DMS53 treated with DMSO at 0.1 percent for 48 hours (cell line): ENCODE measurements at regions not wholly inside any gene's neighbourhood (a gene's known extent, or its start where the extent isn't known, plus 50 kb on each side); places are given as distances from the start of the nearest gene placed in this dataset.
A peak's percentile ranks its signal among the peaks of the same experiment; 100 is the strongest.

ENCODE experiments used
- DNase-seq: peaks from one replicate; lab custom pipeline; 2025; ENCODE audit not compliant: unreplicated experiment; lab: John Stamatoyannopoulos, UW

DNA sequence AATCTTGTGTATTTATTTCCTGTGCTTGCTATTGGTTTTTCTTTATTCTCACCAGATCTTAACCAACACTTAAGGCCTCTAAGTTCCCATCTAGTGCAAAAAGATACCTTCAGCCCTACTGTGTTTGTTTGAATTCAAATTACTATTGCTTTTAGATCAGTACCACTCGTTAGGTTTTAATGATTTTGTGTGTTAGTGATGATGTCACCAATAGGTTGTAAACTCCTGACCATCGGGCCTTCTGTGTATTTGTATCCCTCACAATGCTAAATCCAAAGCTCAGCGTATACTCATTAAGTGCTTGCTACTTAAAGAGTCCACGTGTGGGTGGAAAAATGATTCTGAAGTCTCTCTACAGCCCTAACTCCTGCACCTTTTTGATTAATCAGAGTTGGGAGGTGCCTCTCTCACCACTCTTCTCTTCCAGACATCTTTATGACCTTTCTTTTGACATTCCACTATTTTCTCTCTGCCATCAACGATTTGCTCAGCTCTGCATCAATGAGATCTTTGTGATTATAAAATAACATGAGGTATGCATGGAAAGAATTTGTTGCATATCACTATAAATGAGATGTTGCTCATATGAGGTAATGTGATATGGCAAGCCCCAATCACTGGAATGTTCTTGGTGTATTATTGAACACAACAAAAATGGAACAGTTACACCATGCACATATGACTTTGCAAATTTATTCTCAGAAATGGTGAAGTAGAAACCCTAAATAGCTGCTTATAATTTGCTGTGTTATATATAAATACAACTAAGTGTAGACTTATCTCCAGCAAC, 55.1 kb upstream of the LAMA2 start:
- DNase-seq = no peak

GRCh38 chr6:128826606-128827005, 56.3 kb upstream of the LAMA2 start:
- no peak for DNase-seq

GRCh38 chr6:128822271-128822670, 60.7 kb upstream of the LAMA2 start:
- DNase-seq = no peak

DNA sequence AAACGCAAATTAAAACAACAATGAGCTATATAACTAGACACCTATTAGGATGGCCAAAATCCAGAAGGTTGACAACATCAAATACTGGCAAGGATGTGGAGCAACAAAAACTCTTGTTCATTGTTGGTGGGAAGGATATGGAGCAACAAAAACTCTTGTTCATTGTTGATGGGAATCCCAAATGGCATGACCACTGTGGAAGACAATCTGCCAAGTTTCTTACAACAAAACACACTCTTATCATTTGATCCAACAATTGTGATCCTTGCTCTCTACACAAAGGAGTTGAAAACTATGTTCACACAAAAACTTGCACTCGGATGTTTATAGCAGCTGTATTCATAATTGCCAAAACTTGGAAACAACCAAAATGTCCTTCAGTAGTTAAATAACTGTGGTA, 61.8 kb upstream of the LAMA2 start:
- DNase-seq = no peak

DNA sequence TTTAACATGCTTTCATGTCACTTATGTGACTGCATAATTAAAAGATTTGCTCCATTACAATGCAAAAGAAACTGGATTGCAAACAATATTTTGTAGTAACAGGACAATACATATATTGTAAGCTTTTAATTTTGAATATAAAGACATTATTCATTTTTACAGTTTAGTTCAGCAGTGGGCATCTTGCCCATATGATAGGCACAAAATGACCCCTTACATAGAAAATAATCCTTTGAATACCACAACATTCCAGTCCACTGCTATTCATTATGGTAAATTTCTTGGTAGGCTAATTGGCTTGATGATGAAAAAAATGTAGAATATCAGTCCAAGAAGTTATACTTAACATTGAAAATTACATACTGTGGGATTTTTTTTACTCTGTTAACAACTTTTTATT, 74.1 kb upstream of the LAMA2 start:
- DNase-seq = no peak

GRCh38 chr6:128807577-128807976, 75.4 kb upstream of the LAMA2 start:
- peak; percentile 16 for DNase-seq

- DNase-seq = no peak
Measured at GRCh38 chr6:128806261-128806660, 76.7 kb upstream of the LAMA2 start.

DNA sequence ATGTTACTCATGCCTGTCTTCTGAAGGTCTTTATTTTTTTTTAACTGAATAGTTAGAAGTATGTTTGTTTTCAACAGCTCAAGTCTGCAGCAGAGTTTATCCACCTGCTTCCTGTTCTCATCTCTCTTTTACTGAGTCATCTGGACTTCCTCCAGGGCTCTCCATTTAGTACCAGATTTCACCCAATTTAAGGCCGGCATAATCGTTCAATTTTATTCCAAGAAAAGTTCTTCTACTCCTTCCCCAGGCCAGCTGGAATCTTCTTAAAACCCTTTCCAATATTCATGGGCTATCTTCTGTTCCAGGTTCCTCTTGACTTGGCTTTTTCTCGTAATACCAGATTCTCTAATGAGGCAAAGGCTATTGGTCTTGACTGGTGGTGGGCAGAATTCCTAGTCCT, 79.0 kb upstream of the LAMA2 start:
- DNase-seq = peak; percentile 61

DNA sequence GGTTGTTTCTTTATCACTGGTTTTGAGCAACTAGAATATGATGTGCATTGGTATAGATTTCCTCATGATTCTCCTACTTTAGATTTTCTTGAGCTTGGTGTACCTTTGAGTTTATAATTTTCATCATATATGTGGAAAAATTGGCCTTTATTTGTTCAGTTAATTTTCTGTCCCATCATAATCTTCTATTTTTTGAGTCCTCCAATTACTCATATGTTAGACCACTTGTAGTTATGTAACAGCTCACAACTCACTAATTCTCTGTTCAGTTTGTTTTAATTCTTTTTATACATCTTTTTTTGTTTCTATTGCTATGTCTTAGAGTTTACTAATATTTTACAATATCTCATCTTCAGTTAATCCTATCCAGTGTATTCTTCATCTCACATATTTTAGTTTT, 81.3 kb upstream of the LAMA2 start:
- no peak for DNase-seq

DNA sequence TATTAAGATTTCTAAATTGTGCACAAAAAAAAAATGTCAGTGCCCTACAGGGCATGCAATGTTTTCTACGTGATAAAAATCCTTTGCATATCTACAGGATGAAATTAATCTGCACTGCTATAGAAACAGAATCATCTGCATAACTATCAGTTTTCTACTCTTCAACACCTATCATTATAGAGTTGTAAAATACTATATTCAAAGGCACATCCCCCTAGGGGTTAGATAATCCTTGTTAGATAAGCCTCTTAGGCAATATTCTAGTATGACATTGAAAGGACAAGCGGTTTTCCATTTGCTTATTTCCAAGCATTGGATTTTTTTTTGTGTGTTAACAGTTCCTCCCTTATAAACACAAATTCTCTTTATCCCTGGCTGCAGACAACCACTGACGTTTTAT, 98.7 kb upstream of the LAMA2 start:
- DNase-seq = no peak

DNA sequence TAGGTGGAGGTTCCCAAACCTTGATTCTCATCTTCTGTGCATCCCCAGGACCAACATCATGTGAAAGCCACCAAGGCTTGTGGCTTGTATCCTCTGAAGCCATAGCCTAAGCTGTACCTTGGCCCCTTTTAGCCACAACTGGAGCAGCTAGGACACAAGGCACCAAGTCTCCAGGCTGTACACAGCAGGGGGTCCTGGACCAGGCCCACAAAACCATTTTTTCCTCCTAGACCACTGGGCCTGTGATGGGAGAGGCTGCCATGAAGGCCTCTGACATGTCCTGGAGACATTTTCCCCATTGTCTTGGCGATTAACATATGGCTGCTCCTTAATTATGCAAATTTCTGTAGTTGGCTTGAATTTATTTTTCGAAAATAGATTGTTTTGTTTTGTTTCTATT, 114.8 kb upstream of the LAMA2 start:
- DNase-seq = no peak

DNA sequence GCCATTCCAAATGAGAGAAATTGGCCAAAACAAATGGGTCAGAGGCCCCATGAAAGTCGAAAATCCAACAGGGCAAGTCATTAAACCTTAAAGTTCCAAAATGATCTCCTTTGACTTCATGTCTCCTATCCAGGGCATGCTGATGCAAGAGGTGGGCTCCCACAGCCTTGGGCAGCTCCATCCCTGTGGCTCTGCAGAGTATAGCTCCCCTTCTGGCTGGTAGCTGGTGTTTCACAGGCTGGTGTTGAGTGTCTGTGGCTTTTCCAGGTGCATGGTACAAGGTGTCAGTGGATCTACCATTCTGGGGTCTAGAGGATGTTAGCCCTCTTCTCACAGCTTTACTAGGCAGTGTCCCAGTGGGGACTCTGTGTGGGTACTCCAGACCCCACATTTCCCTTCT, 115.2 kb upstream of the LAMA2 start:
- DNase-seq = no peak

DNA sequence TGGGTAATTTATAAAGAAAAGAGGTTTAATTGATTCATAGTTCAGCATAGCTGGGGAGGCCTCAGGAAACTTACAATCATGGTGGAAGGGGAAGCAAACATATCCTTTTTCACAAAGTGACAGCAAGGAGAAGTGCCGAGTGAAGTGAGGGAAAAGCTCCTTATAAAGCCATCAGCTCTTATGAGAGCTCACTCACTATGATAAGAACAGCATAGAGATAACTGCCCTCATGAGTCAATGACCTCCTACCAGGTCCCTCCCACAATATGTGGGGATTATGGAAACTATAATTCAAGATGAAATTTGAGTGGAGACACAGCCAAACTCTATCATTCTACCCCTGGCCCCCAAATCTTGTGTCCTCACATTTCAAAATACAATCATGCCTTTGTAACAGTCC, 115.8 kb upstream of the LAMA2 start:
- no peak for DNase-seq

GRCh38 chr6:128763599-128764300, 119.2 kb upstream of the LAMA2 start:
- DNase-seq = no peak

- no peak for DNase-seq
Measured at GRCh38 chr6:128759901-128760300, 123.0 kb upstream of the LAMA2 start.

DNA sequence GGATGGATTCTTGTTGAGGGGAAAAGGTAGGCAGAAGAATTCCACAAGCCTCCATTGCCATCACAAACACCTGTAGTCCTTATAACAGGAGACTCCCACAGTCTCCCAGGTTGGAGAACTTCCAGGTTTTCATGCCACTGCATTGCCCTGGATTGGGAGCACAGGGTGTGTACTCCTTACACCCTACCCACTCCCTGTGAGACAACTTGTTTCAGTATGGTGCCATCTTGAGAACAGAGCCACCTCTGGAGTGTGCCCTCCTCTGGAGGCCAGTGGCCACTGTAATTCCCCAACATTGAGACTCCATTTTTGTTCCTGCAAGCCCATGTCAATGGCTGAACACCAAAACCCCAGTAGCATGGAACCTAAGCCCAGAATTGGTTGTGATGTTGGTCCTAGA, 123.5 kb upstream of the LAMA2 start:
- no peak for DNase-seq

DNA sequence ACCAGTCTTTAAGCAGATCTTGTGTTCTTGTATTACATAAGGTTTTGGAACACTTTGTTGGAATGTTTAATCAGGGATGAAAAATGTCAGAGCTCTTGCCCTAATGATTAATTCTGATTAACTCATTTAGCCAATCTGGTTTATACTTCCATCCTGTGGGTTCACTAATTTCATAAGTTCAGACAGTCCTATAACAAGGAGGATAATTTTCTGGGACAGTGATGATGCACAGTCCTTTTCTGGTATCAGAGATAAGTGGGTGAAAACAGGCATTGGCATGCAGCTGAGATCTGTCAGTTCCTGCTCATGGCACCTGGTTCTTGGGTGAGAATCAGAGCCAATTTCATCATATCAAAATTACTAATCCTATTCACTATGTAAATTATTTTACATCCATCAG, 125.0 kb upstream of the LAMA2 start:
- DNase-seq = no peak

DNA sequence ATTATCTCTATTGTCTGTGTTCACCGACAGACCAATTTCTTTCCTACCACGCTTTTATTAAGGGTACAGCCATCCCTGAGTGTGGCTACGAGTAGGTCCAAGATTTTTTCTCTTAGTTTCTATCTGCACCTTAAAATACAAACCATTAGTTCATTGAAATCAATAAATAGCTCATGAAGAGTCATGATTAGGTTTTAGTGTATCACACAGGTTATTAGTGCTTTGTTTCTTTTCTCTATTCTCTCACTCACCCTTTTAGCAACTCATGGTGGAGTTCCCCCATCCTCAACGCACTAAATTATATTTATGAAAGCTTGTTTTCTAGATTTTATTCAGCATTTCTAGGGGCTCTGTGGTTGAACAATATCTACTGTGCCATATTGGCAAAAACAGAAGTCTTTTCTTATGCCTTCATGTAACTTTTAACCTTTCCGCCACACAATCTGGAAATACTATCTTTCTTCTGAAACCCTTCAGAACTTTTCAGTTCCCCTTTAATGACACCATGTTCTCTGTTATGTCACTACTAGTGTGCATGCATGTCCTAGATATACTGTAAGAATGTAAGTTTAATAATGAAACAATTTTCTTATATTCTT, 128.2 kb upstream of the LAMA2 start:
- DNase-seq = no peak

DNA sequence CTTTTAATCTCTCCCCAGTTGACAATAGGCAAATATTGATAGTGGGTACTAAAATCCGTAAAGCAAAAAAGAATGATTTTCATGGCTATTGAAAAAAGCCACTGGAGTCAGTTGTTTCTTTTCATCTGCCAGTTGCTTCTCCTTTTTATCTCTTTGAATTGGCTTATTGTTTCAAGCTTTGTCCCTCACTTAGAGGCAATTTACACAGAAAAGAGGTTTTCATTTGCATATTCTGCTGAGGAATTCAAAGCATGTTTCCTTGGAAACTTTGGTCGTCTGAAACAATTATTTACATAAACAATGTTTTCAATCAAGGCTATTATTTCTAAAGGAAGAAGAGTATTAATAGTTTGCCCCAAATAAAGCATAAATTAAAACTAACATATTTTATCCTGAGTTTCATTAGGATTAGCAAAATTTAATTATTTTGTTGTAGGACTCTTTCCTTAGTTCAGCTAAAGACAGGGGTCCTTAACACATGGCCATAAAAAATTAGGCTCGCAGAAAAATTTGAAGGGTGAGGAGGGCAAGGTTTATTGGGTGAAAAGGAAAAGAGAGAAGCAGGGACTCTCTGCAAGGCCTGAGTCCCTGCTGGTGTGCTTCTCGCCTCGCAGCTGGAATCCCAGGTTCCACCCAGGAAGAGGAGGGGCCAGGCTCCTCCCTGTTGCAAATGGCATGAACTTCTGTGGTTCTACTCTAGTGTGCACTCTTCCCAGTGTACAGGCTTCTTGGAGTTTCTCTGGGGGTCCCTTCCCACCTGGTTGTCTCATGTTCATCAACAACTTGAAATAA, 138.8 kb upstream of the LAMA2 start:
- DNase-seq = no peak

DNA sequence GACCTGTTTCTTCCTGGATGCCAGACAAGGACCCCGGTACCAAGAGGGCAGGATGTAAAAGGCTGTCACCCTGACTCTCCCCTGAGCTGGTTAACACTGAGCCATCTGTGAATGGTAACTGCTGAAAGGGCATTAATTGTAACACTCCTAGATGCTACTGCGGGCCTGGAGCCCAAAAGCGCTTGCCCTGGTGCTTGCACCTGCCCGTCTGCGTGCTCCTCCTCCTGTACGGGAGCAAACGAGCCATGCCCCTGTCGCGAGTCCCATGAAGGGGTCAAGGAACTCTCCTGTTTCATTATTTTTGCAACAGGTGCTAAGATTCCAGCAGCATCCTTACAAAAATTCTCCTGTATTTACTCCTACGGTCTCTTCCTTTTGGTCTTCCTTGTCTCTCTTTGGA, 140.0 kb upstream of the LAMA2 start:
- DNase-seq = no peak

GRCh38 chr6:128740951-128741350, 142.0 kb upstream of the LAMA2 start:
- DNase-seq = no peak

DNA sequence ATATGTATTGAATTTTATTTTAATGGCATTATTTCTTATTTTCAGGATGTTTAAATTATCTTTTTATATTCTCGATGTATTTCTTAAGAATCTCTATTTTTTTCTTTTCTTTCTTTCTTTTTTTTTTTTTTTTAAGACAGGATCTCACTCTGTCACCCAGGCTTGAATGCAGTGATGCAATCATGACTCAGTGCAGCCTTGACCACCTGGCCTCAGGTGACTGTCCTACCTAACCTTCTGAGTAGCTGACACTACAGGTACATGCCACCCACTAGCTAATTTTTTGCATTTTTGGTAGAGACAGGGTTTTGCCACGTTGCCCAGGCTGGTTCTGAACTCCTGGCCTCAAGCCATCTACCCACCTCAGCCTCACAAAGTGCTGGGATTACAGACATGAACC, 143.8 kb upstream of the LAMA2 start:
- peak; percentile 23 for DNase-seq
